ENCODE measurements at regions not wholly inside any gene's neighbourhood (a gene's known extent, or its start where the extent isn't known, plus 50 kb on each side); places are given as distances from the start of the nearest gene placed in this dataset.
A peak's percentile ranks its signal among the peaks of the same experiment; 100 is the strongest.
"Not testable (repeated sequence)": the region's sequence is repeated elsewhere in the genome, so short reads cannot be mapped to it uniquely, and the experiment has no call there.

GRCh38 chrX:73940893-73941470, 88.5 kb upstream of the XIST start:
- no peak for DNase-seq

DNA sequence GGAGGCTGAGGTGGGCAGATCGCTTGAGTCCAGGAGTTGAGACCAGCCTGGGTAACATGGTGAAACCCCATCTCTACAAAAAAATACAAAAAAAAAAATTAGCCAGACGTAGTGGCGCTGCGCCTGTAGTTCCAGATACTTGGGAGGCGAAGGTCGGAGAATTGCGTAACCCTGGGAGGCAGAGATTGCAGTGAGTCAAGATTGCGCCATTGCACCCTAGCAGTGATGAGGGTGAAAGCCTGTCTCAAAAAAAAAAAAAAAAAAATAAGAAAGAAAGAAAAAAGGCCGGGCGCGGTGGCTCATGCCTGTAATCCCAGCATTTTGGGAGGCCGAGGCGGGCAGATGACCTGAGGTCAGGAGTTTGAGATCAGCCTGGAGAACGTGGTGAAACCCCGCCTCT, 85.3 kb upstream of the XIST start:
- DNase-seq: peak; percentile 60 to 74 (median 71)

- DNase-seq: no peak
Observed at GRCh38 chrX:73932522-73932921, 80.0 kb upstream of the XIST start.

- DNase-seq: no peak
Observed at GRCh38 chrX:73930300-73930699, 77.8 kb upstream of the XIST start.

DNA sequence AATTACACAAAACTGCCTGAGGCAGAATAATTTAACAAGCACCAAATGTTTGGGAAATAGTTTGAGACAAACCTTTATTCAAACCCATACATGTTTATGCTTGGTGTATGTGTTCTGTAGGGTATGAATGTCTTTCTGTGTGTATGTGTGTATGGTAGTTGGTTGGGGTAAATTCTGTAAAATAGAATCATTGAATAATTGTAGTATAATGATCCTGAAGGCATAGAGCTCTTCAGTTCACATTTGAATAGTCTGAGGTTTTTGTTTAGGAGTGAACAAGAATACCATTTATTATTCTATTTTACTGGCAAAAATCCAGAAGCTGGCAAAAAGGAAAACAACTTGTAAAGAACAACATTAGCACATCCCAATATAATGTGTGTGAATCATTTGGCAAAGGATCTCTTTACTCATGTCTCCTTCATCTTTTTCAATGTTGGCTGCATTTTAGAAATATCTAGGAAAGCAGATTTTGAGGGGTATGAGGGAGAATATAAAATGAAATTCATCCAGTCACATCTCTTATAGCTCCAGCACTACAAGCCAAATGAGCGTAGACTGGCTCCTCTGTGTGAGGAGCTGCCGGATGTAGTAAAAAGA, 70.4 kb upstream of the XIST start:
- no peak for DNase-seq

DNA sequence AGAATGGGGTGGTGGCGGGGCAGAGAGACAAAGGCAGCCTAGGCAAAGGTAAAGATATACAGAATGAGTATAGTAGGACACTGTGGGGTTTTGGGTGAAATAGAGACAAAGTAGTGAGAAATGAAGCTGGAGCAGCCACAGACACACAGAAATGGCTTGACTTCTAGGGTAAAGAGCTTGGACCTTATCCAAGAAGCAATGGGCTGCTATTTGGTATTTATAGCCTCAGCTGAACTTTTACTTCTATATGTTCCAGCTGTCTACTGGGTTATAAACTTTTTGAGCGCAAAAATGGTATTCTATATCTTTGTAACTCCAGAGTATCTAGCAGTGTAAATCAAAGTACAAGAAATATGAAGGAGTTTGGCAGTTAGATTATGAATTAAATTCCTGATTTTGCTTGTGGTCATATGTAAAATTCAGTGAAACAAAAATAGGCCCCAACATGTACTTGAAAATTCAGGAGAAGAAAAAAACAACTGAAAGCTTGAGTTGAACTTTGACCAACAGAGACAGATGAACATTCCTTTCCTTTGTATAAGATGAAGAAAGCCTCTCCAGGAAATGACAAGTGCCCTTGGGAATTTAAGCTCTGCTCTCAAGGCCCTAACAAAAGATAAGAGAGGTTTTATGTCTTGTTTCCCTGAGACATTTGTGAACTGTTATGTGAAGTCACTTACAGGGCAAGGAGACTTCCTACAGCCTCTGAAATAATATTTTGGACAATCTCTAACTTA, 64.6 kb upstream of the XIST start:
- no peak for DNase-seq

DNA sequence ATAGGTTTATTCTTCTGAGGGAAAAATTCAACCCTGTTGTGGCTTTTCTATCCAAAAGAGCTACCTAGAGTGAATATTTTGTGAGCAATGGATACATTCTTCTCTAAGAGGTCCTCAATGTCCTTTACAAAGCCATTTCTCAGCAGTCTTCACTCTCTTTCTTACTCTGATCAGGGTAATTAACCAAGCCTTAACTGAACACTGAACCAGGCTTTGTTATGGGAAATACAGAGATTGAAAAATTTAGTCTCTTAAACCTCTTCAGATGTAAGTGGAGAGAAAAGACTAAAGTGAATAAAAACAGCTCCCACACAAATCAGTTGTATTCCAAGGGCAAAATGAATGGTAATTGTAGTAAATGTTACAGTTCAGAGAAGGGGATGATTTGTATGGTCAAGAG, 64.0 kb upstream of the XIST start:
- no peak for DNase-seq

DNA sequence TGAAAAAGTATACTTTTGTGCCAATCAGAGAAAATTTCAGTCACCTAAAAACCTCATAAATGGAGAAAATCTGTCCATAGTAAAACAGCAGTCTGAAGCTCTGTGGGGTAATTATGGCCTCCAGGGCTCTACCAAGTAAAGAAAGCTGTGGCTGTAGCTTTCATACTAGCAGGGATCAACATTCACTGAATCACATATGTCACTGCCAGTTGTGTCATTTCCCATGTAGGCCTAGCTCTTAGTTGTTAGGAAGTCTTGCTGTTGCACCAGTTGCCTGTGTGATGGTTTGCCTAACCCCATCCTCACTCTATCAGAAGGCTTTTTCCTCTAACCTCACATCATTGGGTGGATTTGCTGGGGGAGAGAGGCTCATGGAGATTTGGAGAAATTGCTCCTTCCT, 62.3 kb upstream of the XIST start:
- not testable (repeated sequence) for DNase-seq

- DNase-seq: no peak
Observed at GRCh38 chrX:73913580-73913979, 61.1 kb upstream of the XIST start.

DNA sequence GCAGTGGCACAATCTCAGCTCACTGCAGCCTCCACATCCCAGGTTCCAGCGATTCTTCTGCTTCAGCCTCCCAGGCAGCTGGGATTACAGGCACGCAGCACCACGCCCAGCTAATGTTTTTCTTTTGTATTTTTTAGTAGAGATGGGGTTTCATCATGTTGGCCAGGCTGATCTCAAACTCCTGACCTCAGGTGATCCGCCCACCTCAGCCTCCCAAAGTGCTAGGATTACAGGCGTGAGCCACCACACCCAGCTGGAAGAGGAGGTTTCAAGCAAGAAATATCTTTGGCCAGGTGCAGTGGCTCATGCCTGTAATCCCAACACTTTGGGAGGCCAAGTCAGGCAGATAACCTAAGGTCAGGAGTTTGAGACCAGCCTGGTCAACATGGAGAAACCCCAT, 59.4 kb upstream of the XIST start:
- not testable (repeated sequence) for DNase-seq

GRCh38 chrX:73905749-73906374, 53.3 kb upstream of the XIST start:
- DNase-seq: not testable (repeated sequence)

GRCh38 chrX:73903941-73904340, 51.4 kb upstream of the XIST start:
- peak in 3 of 4 experiments; percentile 4 to 19 (median 14) for DNase-seq

All from suppressor macrophage (primary cell).